ENCODE measurements at regions not wholly inside any gene's neighbourhood (a gene's known extent, or its start where the extent isn't known, plus 50 kb on each side); places are given as distances from the start of the nearest gene placed in this dataset.

GRCh38 chr4:160299608-160300007, 1196.7 kb downstream of the RAPGEF2 start:
- Histone ChIP-seq H3K9me3 (ENCODE audit: insufficient read depth, low read length, severe bottlenecking) (no peaks in the 10 kb centered on the region), H3K36me3 (ENCODE audit: insufficient read depth, low read length) (no peaks in the 10 kb centered on the region), H3K79me2 (ENCODE audit: insufficient read depth, low read length) (no peaks in the 10 kb centered on the region), H3K4me2 (ENCODE audit: insufficient read depth, low read length) (no peak overlapping the region), H3K27ac (ENCODE audit: low read length) (no peak overlapping the region), H4K20me1 (ENCODE audit: insufficient read depth, low read length) (no peaks in the 10 kb centered on the region), H3K4me1 (ENCODE audit: insufficient read depth, low read length) (no peaks in the 10 kb centered on the region), H3K27me3 (ENCODE audit: insufficient read depth, low read length, poor library complexity) (no peaks in the 10 kb centered on the region), H2AFZ (ENCODE audit: low read depth, low read length) (no peak overlapping the region), H3K9ac (ENCODE audit: low read depth, low read length) (no peak overlapping the region), H3K4me3 (ENCODE audit: low read depth in 1 of 2, low read length in 2 of 2) (no peak overlapping the region)
- ATAC-seq (ENCODE audit: insufficient read depth, low read depth) = no peak
- no peak for DNase-seq
- no peak for TF ChIP-seq EZH2 (IDR thresholded peaks at IDR 0.05; ENCODE audit: borderline replicate concordance, low read depth, low read length, severe bottlenecking)
- TF ChIP-seq CTCF (IDR thresholded peaks at IDR 0.05; ENCODE audit: borderline replicate concordance, extremely low read depth, low read length, poor library complexity, severe bottlenecking) = no peak

GRCh38 chr4:160316036-160316435, 1213.2 kb downstream of the RAPGEF2 start:
- no peaks in the 10 kb centered on the region for H4K20me1 ChIP-seq (ENCODE audit: insufficient read depth, low read length)

GRCh38 chr4:160318567-160319220, 1215.8 kb downstream of the RAPGEF2 start:
- no peaks in the 10 kb centered on the region for H4K20me1 ChIP-seq (ENCODE audit: insufficient read depth, low read length)
- H3K9ac ChIP-seq (ENCODE audit: low read depth, low read length) = no peak overlapping the region
- no peak overlapping the region for H2AFZ ChIP-seq (ENCODE audit: low read depth, low read length)
- H3K4me1 ChIP-seq (ENCODE audit: insufficient read depth, low read length) = no peaks in the 10 kb centered on the region
- no peak for TF ChIP-seq EZH2 (IDR thresholded peaks at IDR 0.05; ENCODE audit: borderline replicate concordance, low read depth, low read length, severe bottlenecking)
- TF ChIP-seq CTCF (IDR thresholded peaks at IDR 0.05; ENCODE audit: borderline replicate concordance, extremely low read depth, low read length, poor library complexity, severe bottlenecking) = no peak
- H3K79me2 ChIP-seq (ENCODE audit: insufficient read depth, low read length) = no peaks in the 10 kb centered on the region
- H3K27ac ChIP-seq (ENCODE audit: low read length) = no peak overlapping the region
- no peaks in the 10 kb centered on the region for H3K36me3 ChIP-seq (ENCODE audit: insufficient read depth, low read length)
- no peak overlapping the region for H3K4me2 ChIP-seq (ENCODE audit: insufficient read depth, low read length)
- ATAC-seq (ENCODE audit: insufficient read depth, low read depth) (no peak), DNase-seq (no peak)
- no peaks in the 10 kb centered on the region for H3K9me3 ChIP-seq (ENCODE audit: insufficient read depth, low read length, severe bottlenecking)
- H3K27me3 ChIP-seq (ENCODE audit: insufficient read depth, low read length, poor library complexity) = no peaks in the 10 kb centered on the region
- no peak overlapping the region for H3K4me3 ChIP-seq (ENCODE audit: low read depth in 1 of 2, low read length in 2 of 2)

More at GRCh38 chr4:160316036-160316435, 1213.2 kb downstream of the RAPGEF2 start:
- Histone ChIP-seq H3K36me3 (ENCODE audit: insufficient read depth, low read length) (no peaks in the 10 kb centered on the region), H3K79me2 (ENCODE audit: insufficient read depth, low read length) (no peaks in the 10 kb centered on the region), H3K4me1 (ENCODE audit: insufficient read depth, low read length) (no peaks in the 10 kb centered on the region), H2AFZ (ENCODE audit: low read depth, low read length) (no peak overlapping the region), H3K4me3 (ENCODE audit: low read depth in 1 of 2, low read length in 2 of 2) (no peak overlapping the region), H3K27ac (ENCODE audit: low read length) (no peak overlapping the region), H3K9ac (ENCODE audit: low read depth, low read length) (no peak overlapping the region), H3K9me3 (ENCODE audit: insufficient read depth, low read length, severe bottlenecking) (no peaks in the 10 kb centered on the region), H3K4me2 (ENCODE audit: insufficient read depth, low read length) (no peak overlapping the region), H3K27me3 (ENCODE audit: insufficient read depth, low read length, poor library complexity) (no peaks in the 10 kb centered on the region)
- DNase-seq (no peak), ATAC-seq (ENCODE audit: insufficient read depth, low read depth) (no peak)
- TF ChIP-seq EZH2 (IDR thresholded peaks at IDR 0.05; ENCODE audit: borderline replicate concordance, low read depth, low read length, severe bottlenecking) (no peak), CTCF (IDR thresholded peaks at IDR 0.05; ENCODE audit: borderline replicate concordance, extremely low read depth, low read length, poor library complexity, severe bottlenecking) (no peak)
